Activated CD4-positive, alpha-beta T cell treated with anti-CD3 and anti-CD28 coated beads, Interleukin-2, amount 50 U/mL, for 1 hour (primary cell): ENCODE measurements at regions not wholly inside any gene's neighbourhood (a gene's known extent, or its start where the extent isn't known, plus 50 kb on each side); places are given as distances from the start of the nearest gene placed in this dataset.

ENCODE experiments used
- DNase-seq: peaks from one replicate; pipeline ENCODE4 v3.0.0-alpha.2; 2020

DNA sequence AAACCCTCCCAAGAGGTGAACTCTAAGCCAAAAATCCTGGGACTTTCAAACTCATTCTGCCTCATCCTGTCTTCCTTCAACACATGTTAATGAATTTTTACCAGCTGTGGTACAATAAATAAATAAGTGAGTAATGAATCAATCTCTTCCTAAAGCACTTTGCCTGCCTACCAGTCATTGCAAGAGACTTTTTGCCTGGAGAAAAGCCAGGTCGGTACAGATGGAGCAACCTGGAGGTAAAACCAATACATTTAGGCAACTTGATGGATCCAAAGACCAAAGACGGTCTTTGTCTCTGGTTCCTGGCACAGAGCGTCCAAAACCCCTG is 324.2 kb downstream of the PMP22 start:
- DNase-seq = no peak

DNA sequence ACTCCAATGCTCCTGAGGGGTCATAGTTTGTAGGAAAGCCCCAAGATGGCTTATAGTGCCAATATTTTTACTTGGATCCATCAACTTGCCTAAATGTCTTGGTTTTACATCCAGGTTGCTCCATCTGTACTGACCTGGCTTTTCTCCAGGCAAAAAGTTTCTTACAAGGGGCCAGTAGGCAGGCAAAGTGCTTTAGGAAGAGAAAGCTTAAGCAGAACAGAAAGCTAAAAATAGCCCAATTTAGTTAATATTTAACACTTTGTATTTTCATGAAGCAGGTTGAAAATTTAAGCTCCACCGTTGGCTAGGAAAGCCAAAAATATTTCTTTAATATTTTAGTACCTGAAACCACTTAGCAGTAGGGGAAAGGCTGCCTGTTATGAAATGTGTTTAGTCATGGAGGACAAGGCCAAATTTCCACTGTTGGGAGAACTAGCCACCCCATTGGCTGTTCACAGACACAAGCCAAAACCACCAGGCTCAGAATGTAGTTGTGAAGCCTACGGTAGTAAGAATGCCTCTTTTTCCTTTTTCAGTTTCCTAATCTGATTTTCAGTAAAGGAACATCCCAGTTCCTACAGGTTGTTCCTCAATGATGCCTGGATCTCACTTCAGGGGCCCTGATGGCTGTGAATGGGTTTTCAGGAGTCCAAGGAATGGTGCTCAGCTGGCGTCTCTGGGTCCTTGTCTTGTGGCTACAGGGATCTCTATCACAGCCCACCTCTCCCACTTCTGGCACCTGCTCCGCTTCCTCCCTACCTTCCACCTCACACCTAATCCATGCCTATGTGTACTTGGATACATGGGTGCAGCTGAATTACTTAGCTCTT is 324.8 kb downstream of the PMP22 start:
- no peak for DNase-seq

DNA sequence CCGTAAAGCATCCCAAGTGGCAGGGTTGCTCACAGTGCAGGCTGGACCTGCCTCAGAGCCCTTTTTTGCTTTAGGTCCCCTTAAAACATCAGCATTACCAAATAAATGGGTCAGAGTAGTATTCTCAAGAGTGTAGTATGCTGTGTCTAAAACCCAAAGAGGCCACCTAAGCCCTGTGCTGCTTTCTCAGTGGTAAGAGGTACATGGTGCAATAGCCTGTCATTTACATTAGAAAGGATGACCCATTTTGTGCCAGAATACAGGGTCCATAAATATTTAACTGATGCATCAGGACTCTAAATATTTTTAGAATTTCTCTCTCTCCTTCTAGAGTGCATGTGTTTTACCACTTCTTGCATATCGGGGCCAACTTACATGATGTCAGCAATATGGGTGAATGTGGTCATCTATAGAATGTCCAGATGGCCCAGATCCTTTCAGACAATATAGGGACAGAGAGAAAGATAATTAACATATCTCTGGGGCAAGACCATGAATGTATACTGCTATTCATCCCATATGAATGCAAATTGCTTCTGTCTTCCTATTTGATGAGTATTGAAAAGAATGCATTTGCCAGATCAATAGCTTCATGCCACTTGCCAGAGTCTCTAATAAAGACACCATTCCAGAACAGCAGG is 329.2 kb downstream of the PMP22 start:
- DNase-seq = no peak

DNA sequence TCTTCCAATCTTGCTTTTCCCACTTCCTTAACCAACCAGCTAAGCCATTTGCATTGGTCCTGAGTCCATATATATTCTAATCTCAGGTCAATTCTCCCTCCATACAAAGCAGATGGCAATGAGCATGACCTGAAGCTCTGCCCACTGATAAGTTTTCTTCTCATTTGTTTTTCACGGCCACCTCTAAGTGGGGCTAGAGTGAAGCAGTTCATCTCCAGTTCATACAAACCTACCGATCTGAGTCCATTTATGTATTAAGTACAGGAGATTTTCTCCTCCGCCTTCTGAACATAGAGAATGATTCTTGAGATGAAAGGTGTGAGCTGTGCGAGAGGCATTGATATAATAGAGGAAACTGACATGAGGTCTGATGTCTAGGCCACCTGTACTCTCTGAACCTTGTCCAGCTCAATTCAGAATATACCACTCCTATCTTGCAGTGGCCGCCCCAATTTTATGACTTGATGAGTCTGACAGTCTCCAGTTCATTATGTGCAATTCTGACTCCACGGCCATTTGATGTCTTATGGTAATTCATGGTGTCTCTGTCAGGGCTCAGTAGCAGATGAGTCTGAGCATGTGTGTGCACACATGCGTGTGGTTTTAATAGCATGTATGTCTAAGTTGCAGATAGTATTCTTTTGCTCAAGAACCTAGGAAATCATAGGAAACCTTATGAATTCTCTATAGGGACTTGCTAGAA is 329.8 kb downstream of the PMP22 start:
- DNase-seq = no peak

DNA sequence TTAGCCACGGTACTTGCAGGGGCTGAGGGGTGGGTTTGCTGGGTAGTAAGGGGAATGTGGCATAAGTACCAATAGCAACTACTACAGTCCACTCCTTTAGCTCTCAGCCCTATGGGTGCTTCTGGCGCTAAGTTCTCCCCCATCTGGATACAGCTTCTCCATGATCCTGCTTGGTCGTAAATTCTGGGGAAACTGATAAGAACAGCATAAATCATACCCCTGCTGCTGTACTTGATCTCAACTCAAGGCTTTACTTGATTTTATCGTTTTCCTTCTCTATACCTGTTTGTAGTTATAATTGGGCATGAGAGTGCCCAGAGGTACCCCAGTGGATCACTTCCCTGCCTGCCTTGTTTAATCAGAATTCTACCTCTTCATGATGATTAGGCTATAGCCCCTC is 331.4 kb downstream of the PMP22 start:
- DNase-seq = no peak

DNA sequence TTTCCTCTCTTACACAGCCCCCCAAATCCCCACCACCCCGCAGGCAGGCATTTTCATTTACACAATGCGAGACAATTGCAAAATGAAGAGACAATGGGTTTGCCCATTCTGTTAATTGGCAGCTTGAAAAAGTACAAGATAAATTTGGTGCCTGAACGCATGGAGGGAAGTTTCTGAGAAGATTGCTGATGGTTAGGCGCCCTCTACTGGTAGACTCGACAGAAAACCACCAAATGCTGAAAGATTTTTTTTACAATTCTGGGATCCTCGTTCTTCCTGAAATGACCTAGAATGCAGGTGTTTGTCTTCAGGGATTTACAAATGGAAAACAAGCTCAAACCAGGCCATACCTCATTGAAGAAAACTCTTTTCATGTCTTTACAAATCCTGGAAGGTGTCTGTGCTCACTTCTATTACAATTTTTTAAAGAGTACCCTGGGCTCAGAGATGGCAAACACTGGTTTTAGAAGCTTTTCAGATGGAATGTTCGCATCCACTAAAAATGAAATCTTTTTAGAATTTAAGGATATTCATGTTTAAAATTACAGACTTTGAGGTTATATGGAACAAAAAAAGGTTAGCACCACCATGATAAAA is 338.5 kb downstream of the PMP22 start:
- DNase-seq = peak; percentile 41

DNA sequence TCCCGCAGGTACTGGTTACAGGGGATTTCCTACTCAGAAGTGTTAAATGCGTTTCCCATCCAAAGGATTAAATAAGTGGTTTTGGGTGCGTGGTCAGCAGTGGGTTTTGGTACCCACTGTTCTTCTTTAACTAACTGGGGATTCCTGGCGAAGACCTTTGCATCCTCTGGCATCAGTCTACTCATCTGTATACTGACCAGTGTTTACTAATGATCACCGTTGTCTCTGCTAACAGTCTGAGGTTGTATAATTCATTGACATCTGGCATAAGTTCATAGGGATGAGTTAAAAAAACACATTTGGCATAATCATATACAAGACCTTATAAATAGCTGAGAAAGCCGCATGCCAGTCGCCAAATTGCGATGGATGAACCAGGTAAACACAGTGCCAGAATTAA is 339.1 kb downstream of the PMP22 start:
- DNase-seq = no peak

DNA sequence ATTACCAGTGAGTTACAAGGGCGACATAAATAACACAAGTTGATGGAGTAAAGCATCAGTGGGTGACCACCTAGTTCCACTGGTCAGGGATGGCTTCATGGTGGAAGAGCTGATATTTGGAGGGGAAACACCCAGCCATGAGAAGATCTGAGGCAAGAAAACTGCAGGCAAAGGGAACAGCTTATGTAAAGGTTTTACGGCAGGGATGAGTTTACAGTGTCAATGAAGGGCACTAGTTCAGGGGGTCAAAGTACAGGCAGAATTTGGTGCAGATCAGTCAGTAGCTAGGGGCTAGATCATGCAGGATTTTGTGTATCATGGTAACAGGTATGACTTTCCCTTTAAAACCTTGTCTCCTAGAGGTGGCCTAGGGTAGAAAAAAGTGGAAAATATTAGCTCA is 339.6 kb downstream of the PMP22 start:
- no peak for DNase-seq

DNA sequence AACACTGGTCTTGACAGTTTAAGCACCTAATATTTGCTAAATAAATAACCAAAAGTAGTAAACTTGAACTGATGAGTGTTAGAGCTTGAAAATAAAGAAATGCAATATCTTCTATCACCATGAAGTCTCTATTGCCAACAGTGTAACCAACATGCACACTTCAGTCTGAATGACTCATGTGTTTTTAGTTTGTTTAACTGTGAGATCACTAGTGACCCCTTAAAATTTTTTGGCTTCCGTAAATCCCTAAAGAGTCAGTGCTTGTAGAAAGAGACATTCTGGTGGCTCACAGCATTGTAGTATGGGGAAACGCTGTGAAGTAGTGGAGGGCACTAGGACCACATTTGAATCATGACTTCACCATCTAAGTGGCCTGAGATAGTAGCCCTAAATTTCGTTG is 341.1 kb downstream of the PMP22 start:
- DNase-seq = no peak

DNA sequence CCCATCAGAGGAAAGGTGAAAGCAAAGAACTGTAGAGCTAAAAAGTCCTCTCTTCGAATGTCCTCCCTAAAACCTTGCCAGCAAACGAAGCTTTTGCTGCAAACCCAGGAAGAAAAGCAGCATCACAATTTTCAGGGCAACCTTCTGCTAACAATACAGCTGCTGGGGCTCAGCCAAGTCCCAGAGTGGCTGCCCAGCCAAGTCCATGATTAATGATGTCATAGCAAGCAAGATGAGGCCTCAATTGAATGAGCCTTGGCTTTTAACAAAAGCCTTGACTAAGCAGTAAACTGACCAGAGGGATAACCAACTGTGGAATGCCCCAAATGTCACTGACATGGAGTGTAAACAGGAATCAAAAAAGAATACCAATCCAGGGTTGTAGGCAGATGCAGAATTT is 342.7 kb downstream of the PMP22 start:
- DNase-seq = no peak

DNA sequence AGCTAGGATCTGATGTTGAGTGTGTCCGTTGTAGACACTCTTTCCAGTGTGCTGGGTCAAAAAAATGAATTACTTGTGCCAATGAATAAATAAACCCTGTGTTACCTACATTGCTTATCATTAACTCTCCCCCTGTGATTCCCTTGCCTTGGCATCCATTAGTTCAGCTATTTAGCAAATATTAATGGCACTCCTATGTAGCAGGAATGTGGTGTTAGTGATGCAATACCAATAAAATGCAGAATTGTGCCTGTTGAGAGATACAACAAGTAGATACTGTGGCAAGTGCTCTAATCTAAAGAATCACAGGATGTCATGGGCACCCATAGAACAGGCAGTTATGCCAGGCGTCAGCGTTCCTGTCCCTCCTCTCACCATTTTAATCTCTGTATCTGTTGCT is 343.2 kb downstream of the PMP22 start:
- DNase-seq = no peak

DNA sequence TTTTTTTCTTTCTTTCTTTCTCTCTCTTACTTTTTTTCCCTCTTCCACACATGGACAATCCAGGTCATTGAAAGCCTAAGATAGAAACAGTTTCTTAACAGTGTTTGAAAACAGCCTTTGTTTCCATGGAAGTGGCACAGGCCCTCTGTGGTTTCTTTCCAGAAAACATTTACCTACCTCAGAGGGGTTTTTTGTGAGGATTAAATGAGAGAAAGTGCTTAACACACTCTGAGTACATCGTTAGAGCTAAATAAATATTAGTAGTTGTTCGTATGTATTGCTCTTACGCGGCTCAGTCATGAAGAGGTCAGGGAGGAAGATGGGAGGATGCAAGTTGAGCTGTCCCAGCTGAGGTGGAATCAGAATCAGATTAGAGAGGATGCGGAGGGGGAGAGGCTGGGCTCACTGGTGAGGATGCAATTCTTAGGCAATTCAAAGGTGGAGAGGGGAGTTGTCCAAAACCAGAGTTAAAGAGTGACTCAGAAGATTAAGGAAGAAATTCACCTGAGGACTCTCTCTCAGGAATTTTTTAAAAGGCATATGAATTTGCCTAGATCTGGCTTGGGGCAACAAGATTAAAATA is 345.4 kb downstream of the PMP22 start:
- no peak for DNase-seq

DNA sequence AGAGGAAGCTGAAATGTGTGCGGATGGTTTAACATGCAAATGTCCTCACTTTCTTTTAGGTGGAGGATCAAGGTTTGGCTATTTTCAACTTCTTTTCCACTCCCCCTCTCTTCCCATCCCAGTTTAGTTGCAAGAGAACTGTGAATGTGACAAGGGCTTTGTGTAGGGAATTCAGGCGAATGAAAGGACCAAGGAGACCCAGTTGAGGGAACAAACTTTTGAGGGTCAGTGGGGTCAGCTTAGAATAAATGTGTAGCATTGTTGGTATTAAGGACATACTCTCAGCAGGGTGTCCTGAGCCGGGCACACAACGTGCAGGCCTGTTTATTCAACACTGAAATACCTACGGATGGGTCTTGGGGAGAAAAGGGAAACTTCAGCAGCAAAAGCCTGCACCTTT is 346.0 kb downstream of the PMP22 start:
- no peak for DNase-seq

DNA sequence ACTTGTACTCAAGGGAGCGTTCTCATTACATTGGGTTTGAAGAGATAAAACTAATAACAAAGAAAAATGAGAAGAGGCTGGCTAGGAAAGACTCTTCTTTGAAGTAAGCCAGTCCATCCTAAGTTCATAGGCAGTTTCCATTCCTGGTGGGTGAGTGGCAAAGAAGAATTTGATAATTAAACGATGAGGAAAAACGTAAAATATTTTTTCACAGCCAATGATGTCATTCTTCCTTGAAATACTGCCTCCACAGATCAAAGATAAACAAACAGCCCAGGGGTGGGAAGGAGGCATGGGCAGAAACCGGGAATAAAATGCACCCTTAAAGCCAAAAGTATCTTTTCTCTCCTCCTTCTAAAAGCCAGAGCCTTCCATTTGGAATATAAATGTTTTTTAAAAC is 346.6 kb downstream of the PMP22 start:
- DNase-seq = no peak

DNA sequence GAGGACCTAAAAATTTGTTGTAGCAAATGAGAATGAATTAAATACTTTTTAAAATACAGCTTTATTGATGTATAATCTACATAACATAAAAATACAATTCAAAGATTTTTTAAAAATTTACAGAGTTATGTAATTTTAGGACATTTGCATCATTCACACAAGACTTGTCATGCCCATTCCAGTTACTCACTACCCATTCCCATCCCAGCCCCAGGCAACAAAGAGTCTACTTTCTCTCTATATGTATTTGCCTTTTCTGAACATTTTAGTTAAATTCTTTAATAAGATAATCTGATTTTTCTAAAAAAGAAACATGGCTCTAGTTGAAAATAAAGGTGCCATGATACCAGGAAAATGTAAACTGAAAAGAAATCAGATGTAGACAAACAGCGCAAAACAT is 354.2 kb downstream of the PMP22 start:
- DNase-seq = no peak

DNA sequence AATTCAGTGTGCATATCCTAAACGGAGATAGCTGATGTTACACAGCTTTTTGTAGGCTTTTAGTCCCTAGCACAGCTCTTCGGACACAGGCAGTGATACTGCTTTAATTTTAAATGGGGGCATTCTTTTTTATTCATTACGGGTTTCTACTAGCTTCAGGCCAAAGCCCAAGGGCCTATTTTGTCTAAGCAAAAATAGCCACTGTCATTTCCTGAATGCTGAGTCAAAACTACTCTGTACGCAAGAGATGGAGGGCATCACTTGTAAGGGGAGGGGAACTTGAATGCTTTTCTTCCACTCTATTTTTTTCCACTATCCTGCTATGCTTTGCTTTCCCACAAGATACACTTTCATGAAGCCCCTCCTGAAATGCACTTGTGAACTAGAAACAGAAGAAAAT is 360.7 kb downstream of the PMP22 start:
- no peak for DNase-seq

DNA sequence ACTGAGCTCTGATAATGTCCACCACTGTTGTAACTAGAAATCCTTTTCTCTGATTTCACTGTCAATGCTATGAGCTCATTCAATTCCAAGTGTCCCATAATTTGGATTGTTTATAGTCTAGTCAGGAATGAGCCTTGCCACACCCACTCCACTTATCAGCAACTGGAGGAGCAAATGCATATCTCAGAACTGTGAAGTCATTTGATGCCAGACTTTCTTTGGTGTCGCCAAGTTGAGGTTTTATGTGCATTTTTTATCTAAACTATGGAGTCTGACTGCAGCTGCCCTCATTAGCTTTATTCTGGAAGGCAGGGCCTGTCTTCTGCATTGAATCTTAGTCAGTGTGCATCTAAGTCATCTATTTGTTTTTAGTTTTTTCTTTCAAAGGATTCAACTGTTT is 361.3 kb downstream of the PMP22 start:
- DNase-seq = no peak

DNA sequence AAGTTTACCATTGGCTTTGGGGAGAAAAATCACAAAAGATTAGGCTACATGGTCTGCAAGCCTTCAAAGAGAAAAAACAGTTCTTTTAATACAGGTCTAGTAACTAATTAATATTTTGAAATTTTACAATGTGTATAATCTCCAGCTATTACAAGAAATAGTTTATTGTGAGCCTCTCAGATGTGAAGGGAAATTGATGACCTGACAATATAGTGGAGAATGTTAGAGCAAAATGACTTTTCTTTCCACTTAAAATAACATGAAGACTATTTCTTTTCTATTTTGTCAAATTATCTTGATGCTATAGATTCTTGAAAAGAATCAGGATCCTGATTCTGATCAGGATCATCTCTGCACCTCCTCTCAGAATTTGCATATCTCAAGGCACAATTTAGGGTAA is 362.3 kb downstream of the PMP22 start:
- DNase-seq = no peak

DNA sequence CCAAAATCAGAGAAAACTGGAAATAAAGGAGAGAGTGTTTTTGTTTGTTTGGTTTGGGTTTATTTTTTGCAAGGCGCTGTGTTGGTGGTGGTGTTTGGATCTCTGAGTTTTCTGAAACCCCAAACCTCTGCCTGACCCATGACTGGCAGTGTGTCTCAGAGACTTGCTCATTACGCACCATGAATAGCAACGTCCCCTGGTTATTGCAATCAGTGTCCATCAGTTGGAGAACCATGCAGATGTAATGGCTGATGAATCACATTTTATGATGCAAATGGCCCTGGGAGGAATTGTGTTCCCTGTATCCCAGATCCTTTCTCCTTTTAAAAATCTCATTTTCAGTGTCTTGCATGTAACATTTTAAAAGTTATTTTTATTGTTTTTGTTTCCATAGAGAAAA is 362.8 kb downstream of the PMP22 start:
- no peak for DNase-seq

DNA sequence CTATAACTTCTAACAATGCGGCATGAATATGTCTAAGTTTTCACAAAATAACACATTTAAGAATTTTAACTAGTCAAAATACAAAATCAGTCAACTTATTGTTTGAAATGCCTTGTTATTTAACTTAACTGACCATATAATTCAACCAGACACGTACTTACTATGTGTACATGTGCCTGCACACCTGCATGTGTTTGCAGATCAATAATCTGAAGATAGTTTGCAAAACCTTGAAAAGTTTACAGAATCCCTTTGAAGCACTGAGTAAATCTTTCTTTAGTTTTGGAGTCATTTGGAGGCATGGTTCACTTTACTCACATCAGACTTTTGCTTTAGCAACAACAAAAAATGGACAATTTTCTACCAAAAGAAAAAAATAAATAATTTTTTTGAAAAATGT is 363.8 kb downstream of the PMP22 start:
- DNase-seq = no peak

DNA sequence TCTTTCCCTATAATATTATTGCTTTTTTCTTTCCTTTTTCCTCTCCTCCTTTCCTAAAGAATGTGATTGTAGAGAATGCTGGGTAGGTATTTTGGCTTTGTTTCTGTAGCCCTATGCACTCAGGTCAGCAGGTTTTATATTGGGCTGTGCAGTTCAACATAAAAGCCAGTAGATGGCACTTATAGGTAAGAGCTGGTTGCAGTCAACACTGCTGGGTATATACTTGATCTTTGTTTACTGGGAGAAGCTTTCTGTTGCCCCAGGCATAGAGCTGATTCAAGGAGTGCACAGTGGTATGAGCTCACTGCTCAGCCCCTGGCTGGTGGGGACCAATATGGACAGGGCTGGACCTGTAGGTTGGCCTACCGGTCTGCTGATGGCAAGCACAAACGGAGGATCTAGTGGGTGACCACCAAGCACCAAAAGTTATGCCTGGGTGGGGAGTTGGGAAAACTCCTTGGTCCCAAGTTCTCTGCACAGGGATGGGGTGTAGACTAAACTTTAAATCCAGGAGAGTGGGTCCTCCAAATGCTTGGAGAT is 378.9 kb downstream of the PMP22 start:
- DNase-seq = no peak

DNA sequence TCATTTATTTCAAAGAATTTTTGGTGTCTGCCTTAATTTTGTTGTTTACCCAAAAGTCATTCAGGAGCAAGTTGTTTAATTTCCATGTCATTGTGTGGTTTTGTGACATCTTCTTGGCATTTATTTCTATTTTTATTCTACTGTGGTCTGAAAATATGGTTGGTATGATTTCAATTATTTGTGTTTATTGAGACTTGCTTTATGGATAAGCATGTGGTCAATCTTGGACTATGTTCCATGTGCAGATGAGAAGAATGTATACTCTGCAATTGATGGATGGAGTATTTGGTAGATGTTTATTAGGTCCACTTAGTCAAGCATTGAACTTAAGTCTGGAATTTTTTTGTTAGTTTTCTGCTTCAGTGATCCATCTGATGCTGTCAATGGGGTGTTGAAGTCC is 383.0 kb downstream of the PMP22 start:
- no peak for DNase-seq
